ENCODE measurements at regions not wholly inside any gene's neighbourhood (a gene's known extent, or its start where the extent isn't known, plus 50 kb on each side); places are given as distances from the start of the nearest gene placed in this dataset.

DNA sequence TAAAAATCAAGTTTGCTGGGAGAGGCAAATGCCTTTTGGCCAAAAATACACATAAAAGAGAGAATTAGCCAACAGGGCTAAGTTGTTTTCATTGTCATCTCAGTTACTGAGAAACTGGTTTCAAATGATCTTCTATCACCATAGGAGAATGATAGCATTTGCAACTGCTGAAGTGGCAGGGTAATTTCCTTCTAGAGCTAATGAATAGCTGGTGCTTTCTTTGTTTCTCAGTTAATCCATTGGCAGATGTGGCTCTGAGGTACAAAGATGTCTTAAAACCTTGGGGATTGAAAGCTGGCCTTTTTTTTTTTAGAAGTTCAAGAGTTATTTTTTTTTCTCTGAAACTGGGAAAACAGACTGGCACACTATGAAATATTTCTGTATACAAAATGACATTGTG, 332.7 kb upstream of the KLF12 start:
- TF ChIP-seq POLR2AphosphoS5 (IDR thresholded peaks at IDR 0.05) (no peak), POLR2A (IDR thresholded peaks at IDR 0.05) (no peak)
- TF ChIP-seq, protein P1, sequence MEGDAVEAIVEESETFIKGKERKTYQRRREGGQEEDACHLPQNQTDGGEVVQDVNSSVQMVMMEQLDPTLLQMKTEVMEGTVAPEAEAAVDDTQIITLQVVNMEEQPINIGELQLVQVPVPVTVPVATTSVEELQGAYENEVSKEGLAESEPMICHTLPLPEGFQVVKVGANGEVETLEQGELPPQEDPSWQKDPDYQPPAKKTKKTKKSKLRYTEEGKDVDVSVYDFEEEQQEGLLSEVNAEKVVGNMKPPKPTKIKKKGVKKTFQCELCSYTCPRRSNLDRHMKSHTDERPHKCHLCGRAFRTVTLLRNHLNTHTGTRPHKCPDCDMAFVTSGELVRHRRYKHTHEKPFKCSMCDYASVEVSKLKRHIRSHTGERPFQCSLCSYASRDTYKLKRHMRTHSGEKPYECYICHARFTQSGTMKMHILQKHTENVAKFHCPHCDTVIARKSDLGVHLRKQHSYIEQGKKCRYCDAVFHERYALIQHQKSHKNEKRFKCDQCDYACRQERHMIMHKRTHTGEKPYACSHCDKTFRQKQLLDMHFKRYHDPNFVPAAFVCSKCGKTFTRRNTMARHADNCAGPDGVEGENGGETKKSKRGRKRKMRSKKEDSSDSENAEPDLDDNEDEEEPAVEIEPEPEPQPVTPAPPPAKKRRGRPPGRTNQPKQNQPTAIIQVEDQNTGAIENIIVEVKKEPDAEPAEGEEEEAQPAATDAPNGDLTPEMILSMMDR (IDR thresholded peaks at IDR 0.05), result no peak

All from breast epithelium (tissue), 3 donors.